IPS DF 4.7 (cell line): ENCODE measurements at regions not wholly inside any gene's neighbourhood (a gene's known extent, or its start where the extent isn't known, plus 50 kb on each side); places are given as distances from the start of the nearest gene placed in this dataset.

ENCODE experiments used
- DNase-seq: peaks from one replicate; pipeline ENCODE4 v3.0.0-alpha.2; 2013; ENCODE audit warnings: low spot score; ENCODE audit errors: extremely low read depth

GRCh38 chr2:48135797-48136196, 178.7 kb upstream of the FOXN2 start:
- DNase-seq: no peak

GRCh38 chr2:48137829-48138228, 176.7 kb upstream of the FOXN2 start:
- no peak for DNase-seq

- DNase-seq: no peak
Measured at GRCh38 chr2:48138898-48139297, 175.6 kb upstream of the FOXN2 start.

DNA sequence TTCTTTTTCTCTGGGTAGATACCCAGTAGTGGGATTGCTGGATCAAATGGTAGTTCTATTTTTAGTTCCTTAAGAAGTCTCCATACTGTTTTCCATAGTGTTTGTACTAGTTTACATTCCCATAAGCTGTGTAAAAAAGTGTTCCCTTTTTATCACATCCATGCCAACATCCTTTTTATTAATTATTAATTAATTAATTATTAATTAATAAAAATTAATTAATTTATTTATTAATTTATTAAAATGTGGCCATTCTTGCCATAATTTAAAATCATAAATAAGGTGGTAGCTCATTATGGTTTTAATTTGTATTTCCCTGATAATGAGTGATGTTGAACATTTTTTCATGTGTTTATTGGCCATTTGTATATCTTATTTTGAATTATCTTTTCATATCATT, 173.9 kb upstream of the FOXN2 start:
- DNase-seq: no peak

DNA sequence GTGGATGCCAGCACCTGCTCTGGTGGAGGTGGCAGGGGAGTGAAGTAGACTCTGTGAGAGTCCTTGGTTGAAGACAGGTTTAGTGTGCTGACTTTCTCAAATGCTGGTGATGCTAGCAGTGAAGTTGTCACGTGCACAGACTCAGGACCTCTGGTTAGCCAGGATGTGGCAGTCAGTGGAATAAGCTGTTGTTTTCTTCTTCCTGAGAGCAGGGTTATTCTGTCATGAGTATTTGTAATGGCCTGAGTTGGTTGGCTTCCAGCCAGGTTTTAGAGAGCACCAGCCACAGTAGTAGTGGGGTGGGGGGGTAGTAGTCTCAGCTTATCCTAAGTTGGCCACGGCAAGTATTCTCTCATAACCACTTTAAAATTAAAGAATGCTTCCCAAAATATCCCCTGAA, 169.7 kb upstream of the FOXN2 start:
- no peak for DNase-seq

DNA sequence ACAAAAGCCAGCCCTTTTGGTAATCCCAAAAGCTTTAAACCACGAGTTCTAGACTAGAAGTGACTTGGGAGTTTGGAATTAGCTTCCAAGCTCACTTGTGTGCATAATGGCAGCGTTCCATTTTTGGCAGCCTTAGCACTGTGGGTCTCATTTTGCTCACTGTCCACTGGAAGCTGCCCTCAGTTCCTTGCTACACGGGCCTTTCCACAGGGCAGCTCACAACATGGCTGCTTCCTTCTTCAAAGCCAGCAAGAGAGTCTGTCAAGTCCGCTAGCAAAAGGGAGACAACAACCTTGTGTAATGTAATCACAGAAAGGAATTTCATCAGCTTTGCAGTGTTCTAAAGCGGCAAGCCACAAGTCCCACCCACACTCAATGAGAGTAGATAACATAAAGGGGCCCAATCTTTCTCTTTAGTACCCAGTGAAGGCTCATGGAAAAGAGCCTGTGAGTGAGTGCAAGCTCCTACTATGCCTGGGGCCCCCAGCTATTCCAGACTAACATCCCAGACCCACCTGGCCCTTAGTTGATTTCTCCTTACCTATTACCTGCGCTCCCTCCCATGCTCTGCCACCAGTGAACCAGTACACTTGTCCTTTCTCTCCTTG, 168.5 kb upstream of the FOXN2 start:
- no peak for DNase-seq

GRCh38 chr2:48146552-48146951, 167.9 kb upstream of the FOXN2 start:
- DNase-seq: no peak

GRCh38 chr2:48147719-48148118, 166.8 kb upstream of the FOXN2 start:
- DNase-seq: no peak

GRCh38 chr2:48148841-48149430, 165.5 kb upstream of the FOXN2 start:
- DNase-seq: no peak

- no peak for DNase-seq
Measured at GRCh38 chr2:48157150-48157549, 157.3 kb upstream of the FOXN2 start.

GRCh38 chr2:48161628-48162027, 152.9 kb upstream of the FOXN2 start:
- DNase-seq: no peak

DNA sequence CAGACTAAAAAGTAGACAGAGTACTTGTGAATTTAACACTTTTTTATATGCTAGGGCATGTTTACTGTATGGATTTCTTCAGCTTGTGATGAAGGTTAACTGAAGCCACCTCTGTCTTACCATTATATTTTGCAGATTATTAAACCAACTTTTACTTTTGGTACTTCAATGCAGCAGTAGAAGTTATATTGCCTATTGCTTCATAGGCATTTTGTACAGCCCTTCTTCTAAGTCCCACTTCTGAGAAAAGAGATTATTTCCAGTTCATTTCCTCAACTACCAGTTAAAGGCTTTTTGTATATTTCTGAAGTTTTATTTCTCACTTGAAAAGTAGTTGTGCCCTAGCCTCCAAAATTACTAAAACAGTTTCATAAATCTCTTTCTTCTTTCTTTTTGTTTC, 151.7 kb upstream of the FOXN2 start:
- DNase-seq: no peak

- no peak for DNase-seq
Measured at GRCh38 chr2:48165070-48165753, 149.3 kb upstream of the FOXN2 start.

- DNase-seq: no peak
Measured at GRCh38 chr2:48169141-48169592, 145.3 kb upstream of the FOXN2 start.

DNA sequence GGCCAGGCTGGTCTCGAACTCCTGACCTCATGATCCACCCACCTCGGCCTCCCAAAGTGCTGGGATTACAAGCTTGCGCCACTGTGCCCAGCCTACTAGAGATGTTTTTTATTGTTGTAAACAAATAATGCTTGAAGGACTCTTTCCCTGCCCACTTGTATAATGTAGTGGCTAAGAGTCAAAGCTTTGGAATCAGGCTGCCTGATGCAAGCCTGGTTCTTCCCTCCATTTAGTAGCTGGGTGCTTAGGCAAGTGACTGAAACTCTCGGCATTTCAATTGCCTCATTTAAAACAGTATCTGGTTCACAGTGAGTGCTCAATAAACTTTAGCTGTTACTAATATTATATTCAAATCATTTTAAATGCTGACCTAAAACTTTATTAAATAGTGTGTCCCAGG, 144.2 kb upstream of the FOXN2 start:
- no peak for DNase-seq

GRCh38 chr2:48173141-48173540, 141.3 kb upstream of the FOXN2 start:
- no peak for DNase-seq

GRCh38 chr2:48174503-48174902, 140.0 kb upstream of the FOXN2 start:
- no peak for DNase-seq

DNA sequence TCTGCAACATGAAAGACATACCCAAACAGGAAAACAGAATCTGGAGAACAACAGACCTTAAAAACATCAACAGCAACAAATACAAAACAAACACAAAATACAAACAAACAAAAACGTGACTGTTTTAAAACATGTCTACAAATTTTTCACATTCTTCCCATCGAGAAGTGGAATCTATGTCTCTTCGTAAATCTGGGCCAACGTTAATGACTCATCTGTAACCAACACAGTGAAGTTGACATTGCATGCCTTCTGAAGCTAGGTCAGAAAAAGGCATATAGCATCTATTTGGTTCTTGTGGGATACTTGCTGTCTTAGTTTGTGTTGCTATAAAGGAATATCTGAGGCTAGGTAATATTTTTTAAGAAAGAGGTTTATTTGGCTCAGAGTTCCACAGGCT, 139.2 kb upstream of the FOXN2 start:
- no peak for DNase-seq

- no peak for DNase-seq
Measured at GRCh38 chr2:48175656-48176055, 138.8 kb upstream of the FOXN2 start.

DNA sequence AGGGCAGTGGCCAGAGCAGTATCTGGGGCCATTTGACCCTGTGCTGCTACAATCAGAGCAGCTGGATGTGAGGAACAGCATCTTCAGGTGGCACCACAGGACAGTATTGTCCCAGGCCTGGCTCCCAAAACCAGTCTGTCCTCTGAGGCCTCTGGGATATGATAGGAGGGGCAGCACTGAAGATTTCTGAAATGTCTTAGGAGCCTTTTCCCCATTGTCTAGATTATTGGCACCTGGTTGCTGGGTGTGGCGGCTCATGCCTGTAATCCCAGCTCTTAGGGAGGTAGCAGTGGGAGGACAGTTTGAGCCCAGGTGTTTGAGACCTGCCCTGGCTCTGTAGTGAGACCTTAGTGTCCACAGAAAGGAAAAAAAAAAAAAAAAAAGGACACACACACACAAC, 137.6 kb upstream of the FOXN2 start:
- DNase-seq: no peak

DNA sequence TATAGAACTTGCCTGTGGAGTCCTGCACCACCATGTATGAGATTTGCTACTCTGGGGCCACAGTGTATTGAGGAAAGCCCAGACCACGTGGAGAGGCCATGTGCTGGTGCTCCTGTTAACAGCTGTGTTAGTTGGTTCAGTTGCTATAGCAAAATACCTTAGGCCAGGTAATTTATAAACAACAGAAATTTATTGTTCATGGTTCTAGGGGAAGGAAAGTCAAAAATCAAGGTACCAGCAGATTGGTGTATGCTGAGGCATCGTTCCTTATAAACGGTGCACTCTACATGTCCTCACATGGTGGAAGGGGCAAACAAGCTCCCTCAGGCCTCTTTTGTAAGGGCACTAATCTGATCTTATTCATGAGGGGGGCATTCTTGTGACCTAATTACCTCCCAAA, 135.9 kb upstream of the FOXN2 start:
- no peak for DNase-seq

GRCh38 chr2:48180557-48180956, 133.9 kb upstream of the FOXN2 start:
- no peak for DNase-seq

DNA sequence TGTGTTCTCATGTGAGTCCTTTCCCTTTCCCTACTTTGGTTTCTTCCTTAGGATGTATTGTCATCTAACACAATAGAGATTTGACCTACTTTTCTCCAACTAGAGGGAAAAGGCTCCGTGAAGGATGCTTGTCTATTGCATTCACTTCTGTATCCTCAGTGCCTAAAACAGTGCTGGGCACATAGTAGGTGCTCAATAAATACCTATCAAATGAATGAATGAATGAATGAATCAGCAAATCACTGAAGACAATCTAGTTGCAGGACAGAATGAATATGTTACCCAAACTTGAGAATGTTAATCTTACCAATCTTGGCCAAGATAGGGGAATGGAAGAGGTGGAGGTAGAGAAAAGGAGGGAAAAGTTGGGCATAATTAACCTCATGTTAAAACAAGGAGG, 131.2 kb upstream of the FOXN2 start:
- DNase-seq: no peak
